ENCODE measurements at regions not wholly inside any gene's neighbourhood (a gene's known extent, or its start where the extent isn't known, plus 50 kb on each side); places are given as distances from the start of the nearest gene placed in this dataset.

GRCh38 chr12:34291426-34291901, 269.2 kb downstream of the ALG10 start:
- no peak for DNase-seq (ENCODE audit: low read depth)

- no peak for DNase-seq (ENCODE audit: low read depth)
Observed at GRCh38 chr12:34292736-34293625, 270.7 kb downstream of the ALG10 start.

DNA sequence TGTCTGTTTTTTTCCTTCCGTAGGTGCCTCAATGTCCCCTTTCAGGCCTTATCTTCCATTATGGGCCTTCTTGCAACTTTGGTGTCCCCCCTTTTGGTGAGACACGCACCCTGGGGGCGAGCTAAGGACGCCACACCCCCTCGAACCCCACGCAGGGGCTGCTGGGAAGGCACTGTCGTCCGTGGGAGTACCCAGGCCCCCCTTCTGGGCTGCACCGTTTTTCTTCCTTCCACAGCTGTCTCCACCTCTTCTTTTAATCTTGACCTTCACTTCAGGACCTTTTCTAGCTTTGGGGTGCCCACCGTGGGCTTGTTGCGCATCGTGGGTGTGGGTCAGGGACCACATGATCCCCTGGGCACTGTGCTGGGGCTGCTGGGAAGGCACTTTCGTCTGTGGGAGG, 271.8 kb downstream of the ALG10 start:
- DNase-seq (ENCODE audit: low read depth): no peak

GRCh38 chr12:34294671-34295365, 272.5 kb downstream of the ALG10 start:
- DNase-seq (ENCODE audit: low read depth): no peak

DNA sequence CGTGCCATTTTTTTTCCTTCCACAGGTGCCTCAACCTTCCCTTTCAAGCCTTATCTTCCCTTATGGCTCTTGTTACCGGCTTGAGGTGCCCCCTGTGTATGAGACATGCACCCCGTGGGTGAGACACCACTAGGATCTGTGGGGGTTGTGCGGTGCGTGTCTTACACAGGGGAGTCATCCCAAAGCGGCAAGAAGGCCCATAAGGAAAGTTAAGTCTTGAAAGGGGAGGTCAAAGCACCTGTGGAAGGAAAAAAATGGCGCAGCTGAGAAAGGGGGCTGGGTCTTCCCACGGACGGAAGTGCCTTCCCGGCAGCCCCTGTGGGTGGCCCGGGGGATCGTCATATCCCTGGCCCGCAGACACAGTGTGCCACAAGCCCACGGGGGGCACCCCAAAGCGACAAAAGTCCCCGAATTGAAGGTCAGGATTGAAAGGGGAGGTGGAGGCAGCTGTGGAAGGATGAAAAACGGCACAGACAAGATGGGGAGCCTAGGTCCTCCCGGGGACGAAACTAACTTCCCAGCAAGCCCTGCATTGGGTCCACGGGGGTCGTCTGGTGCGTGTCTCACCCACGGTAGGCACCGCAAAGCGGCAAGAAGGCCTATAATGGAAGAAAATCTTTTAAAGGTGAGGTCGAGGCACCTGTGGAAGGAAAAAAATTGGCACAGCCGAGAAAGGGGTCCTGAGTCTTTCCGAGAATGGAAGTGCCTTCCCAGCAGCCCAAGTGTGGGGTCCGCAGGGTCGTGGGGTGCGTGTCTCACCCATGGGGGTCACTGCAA, 273.3 kb downstream of the ALG10 start:
- DNase-seq (ENCODE audit: low read depth): no peak

DNA sequence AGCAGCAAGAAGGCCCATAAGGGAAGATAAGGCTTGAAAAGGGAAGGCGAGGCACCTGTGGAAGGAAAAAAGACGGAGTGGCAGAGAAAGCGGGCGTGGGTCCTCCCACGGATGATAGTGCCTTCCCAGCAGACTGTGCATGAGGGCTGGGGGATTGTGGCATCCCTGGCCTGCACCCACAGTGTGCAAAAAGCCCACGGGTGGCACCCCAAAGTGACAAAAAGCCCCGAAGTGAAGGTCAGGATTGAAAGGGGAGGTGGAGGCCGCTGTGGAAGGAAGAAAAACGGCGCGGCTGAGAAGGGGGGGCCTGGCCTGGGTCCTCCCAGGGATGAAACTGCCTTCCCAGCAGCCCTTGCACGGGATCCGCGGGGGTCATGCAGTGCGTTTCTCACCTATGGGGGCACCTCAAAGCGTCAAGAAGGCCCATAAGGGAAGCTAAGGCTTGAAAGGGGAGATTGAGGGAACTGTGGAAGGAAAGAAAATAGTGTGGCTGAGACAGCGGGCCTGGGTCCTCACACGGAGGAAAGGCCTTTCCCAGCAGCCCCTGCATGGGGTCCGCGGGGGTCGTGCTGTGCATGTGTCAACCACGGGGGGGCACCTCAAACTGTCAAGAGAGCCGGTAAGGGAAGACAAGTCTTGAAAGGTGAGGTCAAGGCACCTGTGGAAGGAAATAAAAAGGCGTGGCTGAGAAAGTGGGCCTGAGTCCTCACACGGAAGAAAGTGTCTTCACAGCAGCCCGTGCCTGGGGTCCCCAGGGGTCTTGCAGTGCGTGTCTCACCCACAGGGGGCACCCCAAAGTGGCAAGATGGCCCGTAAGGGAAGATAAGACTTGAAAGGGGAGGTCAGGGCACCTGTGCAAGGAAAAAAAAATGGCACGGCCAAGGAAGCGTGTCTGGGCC, 274.1 kb downstream of the ALG10 start:
- DNase-seq (ENCODE audit: low read depth): no peak

GRCh38 chr12:34297126-34297789, 275.0 kb downstream of the ALG10 start:
- no peak for DNase-seq (ENCODE audit: low read depth)

GRCh38 chr12:34297790-34298164, 275.5 kb downstream of the ALG10 start:
- DNase-seq (ENCODE audit: low read depth): no peak

GRCh38 chr12:34298176-34298970, 276.1 kb downstream of the ALG10 start:
- no peak for DNase-seq (ENCODE audit: low read depth)

- DNase-seq (ENCODE audit: low read depth): no peak
Observed at GRCh38 chr12:34298971-34299801, 276.9 kb downstream of the ALG10 start.

DNA sequence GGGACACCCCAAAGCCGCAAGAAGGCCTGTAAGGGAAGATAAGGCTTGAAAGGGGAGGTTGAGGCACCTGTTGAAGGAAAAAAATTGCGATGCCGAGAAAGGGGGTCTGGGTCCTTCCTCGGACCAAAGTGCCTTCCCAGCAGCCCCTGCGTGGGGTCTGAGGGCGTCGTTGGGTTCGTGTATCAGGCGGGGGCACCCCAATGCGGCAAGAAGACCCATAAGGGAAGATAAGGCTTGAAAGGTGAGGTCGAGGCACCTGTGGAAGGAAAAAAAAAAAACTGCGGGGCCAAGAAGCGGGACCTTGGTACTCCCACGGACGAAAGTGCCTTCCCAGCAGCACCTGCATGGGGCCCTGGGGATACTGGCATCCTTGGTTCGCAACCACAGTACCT, 277.5 kb downstream of the ALG10 start:
- no peak for DNase-seq (ENCODE audit: low read depth)

- no peak for DNase-seq (ENCODE audit: low read depth)
Observed at GRCh38 chr12:34300376-34301250, 278.3 kb downstream of the ALG10 start.

DNA sequence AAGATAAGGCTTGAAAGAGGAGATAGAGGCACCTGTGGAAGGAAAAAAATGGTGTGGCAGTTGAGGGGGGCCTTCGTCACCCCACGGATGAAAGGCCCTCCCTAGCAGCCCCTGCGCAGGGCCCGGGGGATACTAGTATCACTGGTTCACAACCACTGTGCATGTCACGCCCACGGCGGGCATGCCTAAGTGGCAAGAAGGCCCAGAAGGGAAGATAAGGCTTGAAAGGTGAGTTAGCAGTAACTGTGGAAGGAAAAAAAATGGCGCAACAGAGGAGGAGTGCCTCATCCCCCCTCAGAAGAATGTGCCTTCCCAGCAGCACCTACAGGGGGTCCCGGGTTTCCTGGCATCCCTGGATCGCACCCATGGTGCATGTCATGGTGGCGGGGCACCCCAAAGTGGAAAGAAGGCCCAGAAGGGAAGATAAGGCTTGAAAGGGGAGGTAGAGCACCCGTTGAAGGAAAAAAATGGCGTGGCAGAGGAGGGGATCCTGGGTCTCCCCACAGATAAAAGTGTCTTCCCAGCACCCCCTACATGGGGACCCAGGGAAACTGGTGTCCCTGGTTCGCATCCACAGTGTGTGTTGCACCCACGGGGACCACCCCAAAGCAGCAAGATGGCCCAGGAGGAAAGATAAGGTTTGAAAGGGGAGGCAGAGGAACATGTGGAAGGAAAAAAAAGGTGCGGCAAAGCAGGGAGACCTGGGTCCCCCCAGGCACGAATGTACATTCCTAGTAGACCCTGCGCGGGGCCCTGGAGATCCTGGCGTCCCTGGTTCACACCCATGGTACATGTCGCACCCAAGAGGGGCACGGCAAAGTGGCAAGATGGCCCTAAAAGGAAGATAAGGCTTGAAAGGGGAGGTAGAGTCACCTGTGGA, 279.2 kb downstream of the ALG10 start:
- DNase-seq (ENCODE audit: low read depth): no peak

- no peak for DNase-seq (ENCODE audit: low read depth)
Observed at GRCh38 chr12:34302131-34302885, 280.0 kb downstream of the ALG10 start.

DNA sequence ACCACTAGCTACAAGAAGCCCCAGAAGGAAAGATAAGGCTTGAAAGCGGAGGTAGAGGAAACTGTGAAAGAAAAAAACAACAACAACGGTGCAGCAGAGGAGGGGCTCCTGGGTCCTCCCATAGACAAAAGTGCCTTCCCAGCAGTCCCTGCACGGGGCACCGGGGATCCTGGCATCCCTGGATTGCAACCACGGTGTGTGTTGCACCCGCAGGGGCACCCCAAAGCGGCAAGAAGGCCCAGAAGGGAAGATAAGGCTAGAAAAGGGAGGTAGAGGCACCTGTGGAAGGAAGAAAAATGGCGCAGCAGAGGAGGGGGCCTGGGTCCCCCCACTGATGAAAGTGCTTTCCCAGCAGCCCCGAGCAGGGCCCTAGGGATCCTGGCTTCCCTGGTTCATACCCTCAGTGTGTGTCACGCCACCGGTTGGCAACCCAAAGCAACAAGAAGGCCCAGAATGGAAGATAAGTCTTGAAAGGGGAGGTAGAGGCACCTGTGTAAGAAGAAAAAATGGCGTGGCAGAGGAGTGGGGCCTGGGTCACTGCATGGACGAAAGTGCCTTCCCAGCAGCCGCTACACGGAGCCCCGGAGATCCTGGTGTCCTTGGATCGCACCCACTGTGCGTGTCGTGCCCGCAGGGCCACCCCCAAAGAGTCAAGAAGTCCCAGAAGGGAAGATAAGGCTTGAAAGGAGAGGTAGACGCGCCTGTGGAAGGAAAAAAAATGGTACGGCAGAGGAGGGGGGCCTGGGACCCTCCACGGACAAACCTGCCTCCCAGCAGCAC, 281.0 kb downstream of the ALG10 start:
- DNase-seq (ENCODE audit: low read depth): no peak

DNA sequence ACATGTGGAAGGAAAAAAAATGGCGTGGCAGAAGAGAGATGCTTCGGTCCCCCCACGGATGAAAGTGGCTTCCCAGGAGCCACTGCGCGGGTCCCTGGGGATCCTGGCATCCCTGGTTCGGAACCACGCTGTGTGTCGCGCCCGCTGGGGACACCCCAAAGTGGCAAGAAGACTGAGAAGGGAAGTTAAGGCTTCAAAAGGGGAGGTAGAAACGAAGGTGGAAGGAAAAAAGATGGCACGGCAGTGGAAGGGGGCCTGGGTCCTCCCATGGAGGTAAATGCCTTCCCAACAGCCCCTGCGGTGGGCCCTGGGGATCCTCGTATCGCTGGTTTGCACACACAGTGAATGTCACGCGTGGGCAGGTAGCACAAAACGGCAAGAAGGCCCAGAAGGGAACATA, 281.7 kb downstream of the ALG10 start:
- DNase-seq (ENCODE audit: low read depth): no peak

Measured in HS-27A (cell line).